ENCODE measurements at regions not wholly inside any gene's neighbourhood (a gene's known extent, or its start where the extent isn't known, plus 50 kb on each side); places are given as distances from the start of the nearest gene placed in this dataset.

DNA sequence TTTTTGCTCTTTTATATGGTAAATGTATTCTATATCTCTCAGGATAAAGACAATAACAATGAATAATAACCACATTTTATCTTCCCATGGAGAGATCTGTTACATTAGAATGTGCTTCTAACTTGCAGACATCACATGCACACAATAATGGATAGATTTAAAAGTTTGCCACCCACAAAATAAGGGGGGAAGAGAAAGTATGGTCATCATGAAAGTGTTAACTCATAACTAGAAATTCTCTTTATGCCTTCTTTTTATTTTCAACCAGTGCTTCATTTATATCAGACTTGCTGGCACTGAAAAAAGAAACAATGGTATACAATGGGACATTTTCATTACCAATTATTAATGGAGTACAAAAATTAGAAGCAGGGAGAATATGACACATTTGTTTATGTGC is 470.0 kb downstream of the FAT4 start:
- TF ChIP-seq CTCF (IDR thresholded peaks at IDR 0.05 in 8 of 11, conservative IDR thresholded peaks at IDR 0.05 in 3 of 11) = no peak
- TF ChIP-seq POLR2A (IDR thresholded peaks at IDR 0.05) = no peak

Data from spleen (tissue), 7 donors.